GM10266 (cell line): ENCODE measurements at regions not wholly inside any gene's neighbourhood (a gene's known extent, or its start where the extent isn't known, plus 50 kb on each side); places are given as distances from the start of the nearest gene placed in this dataset.

Experiments
- DNase-seq: peaks from one replicate; pipeline ENCODE4 v3.0.0; 2012; ENCODE audit errors: extremely low spot score
- CTCF ChIP-seq: IDR thresholded peaks from 2 replicates; pipeline ENCODE4 v1.5.1; 2012; ENCODE audit warnings: mild to moderate bottlenecking, low read depth; ENCODE audit not compliant: control insufficient read depth, insufficient read depth; ENCODE audit errors: missing control alignments

- no peak for DNase-seq
Measured at GRCh38 chr1:72524021-72524420, 241.7 kb upstream of the NEGR1 start.

GRCh38 chr1:72521659-72522058 is 239.3 kb upstream of the NEGR1 start:
- TF ChIP-seq CTCF = no peak

More at GRCh38 chr1:72524021-72524420, 241.7 kb upstream of the NEGR1 start:
- no peak for TF ChIP-seq CTCF

GRCh38 chr1:72516826-72517225 is 234.5 kb upstream of the NEGR1 start:
- DNase-seq = no peak
- no peak for TF ChIP-seq CTCF

More at GRCh38 chr1:72521659-72522058, 239.3 kb upstream of the NEGR1 start:
- no peak for DNase-seq

GRCh38 chr1:72516264-72516663 is 233.9 kb upstream of the NEGR1 start:
- DNase-seq = no peak
- no peak for TF ChIP-seq CTCF

GRCh38 chr1:72498371-72498770 is 216.0 kb upstream of the NEGR1 start:
- no peak for DNase-seq
- no peak for TF ChIP-seq CTCF

GRCh38 chr1:72489801-72490200 is 207.5 kb upstream of the NEGR1 start:
- TF ChIP-seq CTCF = no peak
- no peak for DNase-seq

GRCh38 chr1:72485801-72486200 is 203.5 kb upstream of the NEGR1 start:
- DNase-seq = no peak
- no peak for TF ChIP-seq CTCF
